ENCODE measurements at regions not wholly inside any gene's neighbourhood (a gene's known extent, or its start where the extent isn't known, plus 50 kb on each side); places are given as distances from the start of the nearest gene placed in this dataset.

DNA sequence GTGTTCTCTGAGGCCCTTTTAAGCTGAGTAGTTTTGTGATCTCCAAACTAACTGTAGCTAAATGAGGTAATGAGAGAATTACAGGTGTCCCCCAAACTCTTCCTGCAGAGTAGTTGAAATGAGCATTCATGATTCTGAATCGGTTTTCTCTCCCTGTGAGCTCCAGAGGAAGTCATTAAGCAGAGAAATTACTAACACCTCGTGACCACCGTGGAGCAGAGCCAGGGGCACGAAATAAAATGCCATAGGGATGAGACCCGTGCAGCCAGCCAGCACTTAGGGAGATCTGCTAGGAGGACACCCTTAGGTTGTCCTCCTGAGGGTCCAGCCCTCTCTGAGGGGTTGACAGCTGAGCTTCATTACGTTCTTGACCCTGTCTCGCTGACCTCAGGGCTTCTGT, 79.5 kb downstream of the SLC25A47 start:
- H3K4me1 ChIP-seq: peaks cover 4 to 49% of the 10 kb centered on the region in 2 donors
- DNase-seq (no peak), ATAC-seq (no peak)
- H3K4me3 ChIP-seq: no peak overlapping the region
- H3K27me3 ChIP-seq: no peaks in the 10 kb centered on the region
- no peak overlapping the region for H3K27ac ChIP-seq
- H3K9me3 ChIP-seq: no peaks in the 10 kb centered on the region
- H3K36me3 ChIP-seq: no peaks in the 10 kb centered on the region
- intact Hi-C loops (cut with DNase I): no loop called here
- TF ChIP-seq CTCF (IDR thresholded peaks at IDR 0.05): no peak

DNA sequence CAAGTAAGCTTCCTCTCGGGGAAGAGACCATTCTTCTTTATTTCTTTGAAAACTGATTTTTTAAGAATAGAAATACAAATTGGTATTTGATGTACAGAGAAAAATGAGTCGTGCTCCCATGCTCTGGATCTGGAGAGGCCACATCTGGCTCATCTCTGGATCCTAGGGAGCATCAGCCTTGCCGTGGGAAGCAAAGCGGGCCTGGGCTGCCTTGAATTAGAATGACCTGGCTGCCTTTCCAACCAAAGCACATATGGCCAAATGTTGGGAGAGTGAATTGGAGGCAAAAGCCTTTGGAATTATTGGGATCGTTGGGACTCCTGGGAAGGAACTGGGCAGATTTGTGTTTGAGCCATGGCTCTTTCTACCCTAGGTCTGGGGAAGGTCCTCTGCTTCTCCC, 80.0 kb downstream of the SLC25A47 start:
- no peak for TF ChIP-seq CTCF (IDR thresholded peaks at IDR 0.05)
- Histone ChIP-seq H3K9me3 (no peaks in the 10 kb centered on the region), H3K36me3 (no peaks in the 10 kb centered on the region), H3K4me1 (peaks cover 4 to 49% of the 10 kb centered on the region in 2 donors), H3K27me3 (no peaks in the 10 kb centered on the region), H3K27ac (no peak overlapping the region), H3K4me3 (no peak overlapping the region)
- DNase-seq: no peak
- intact Hi-C loops (cut with DNase I): no loop called here
- no peak for ATAC-seq

DNA sequence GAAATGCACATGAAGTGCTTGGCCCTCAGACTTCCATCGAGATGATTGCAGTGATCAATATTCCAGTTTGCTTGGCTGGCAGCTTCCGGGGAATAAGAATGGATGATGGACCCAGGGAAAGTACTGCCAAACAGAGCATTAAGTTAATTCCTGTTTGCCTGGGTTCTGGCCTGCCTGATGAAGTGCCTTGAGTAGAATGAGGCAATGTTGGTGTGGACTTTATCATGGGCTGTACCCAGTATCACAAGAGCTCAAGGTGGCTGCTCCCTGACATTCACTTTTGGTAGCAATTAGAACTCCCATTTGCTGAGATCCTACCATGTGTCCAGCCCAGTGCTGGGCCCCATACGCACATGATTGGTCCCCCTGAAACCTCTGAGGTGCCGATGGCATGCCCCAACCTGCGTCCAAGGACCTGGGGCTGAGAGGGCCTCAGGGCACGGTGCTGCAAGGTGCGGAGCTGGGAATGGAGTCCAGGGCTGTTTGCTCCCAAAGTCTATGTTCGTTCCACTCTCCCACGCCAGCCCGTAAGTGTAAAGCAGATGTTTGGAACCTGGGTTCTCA, 80.7 kb downstream of the SLC25A47 start:
- Histone ChIP-seq H3K36me3 (no peaks in the 10 kb centered on the region), H3K4me1 (peaks cover 4 to 52% of the 10 kb centered on the region in 2 donors), H3K27ac (no peak overlapping the region), H3K27me3 (no peaks in the 10 kb centered on the region), H3K9me3 (no peaks in the 10 kb centered on the region), H3K4me3 (no peak overlapping the region)
- no peak for ATAC-seq
- intact Hi-C loops (cut with DNase I): no loop called here
- TF ChIP-seq CTCF (IDR thresholded peaks at IDR 0.05): no peak
- no peak for DNase-seq

GRCh38 chr14:100404419-100404818, 81.3 kb downstream of the SLC25A47 start:
- DNase-seq: no peak
- Histone ChIP-seq H3K27ac (no peak overlapping the region), H3K9me3 (no peaks in the 10 kb centered on the region), H3K4me3 (no peak overlapping the region), H3K27me3 (no peaks in the 10 kb centered on the region), H3K4me1 (peaks cover 4 to 51% of the 10 kb centered on the region in 2 donors), H3K36me3 (no peaks in the 10 kb centered on the region)
- no peak for ATAC-seq
- intact Hi-C loops (cut with DNase I): no loop called here
- no peak for TF ChIP-seq CTCF (IDR thresholded peaks at IDR 0.05)

DNA sequence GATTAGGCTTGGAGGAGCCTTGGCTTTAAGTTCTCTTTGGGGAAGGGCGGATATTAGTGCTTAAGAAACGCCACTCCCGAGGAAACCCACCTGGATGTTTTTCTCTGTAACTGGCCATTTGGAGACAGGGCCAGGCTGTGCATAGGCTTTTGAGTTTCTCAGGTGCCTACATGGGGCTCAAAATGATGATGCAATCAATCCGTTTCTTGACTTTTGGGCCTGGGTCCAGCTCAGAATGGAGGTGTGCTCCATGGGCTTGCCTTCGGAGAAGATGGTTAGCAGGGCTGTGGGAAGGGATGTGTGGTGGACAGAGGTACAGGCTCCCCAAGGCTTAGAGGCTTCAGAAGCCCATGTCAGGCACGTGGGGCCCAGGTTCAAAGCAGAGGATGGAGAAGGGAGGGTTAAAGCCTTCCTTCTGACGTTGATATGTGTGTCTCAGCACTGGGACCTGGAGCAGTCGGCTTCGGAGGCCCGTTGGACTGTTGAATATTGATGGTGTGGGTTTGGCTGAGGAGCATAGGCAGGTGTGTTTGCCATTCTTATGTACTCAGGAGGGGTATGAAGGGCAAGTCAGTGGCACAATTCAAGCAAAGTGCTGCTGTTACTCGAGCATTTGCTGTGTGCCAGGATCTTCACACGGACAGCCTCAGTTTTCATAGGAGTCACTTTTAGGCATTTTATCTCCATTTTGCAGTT, 82.8 kb downstream of the SLC25A47 start:
- intact Hi-C loops (cut with DNase I): no loop called here
- no peak for TF ChIP-seq CTCF (IDR thresholded peaks at IDR 0.05)
- ATAC-seq: no peak

More for the DNA sequence above, 82.8 kb downstream of the SLC25A47 start:
- Histone ChIP-seq H3K36me3 (no peaks in the 10 kb centered on the region), H3K4me1 (peaks cover 4 to 49% of the 10 kb centered on the region in 2 donors), H3K9me3 (no peaks in the 10 kb centered on the region), H3K4me3 (no peak overlapping the region), H3K27me3 (no peaks in the 10 kb centered on the region), H3K27ac (peak overlapping the region in 1 of 2 donors; percentile 21)
- DNase-seq: no peak
